ENCODE measurements at regions not wholly inside any gene's neighbourhood (a gene's known extent, or its start where the extent isn't known, plus 50 kb on each side); places are given as distances from the start of the nearest gene placed in this dataset.

DNA sequence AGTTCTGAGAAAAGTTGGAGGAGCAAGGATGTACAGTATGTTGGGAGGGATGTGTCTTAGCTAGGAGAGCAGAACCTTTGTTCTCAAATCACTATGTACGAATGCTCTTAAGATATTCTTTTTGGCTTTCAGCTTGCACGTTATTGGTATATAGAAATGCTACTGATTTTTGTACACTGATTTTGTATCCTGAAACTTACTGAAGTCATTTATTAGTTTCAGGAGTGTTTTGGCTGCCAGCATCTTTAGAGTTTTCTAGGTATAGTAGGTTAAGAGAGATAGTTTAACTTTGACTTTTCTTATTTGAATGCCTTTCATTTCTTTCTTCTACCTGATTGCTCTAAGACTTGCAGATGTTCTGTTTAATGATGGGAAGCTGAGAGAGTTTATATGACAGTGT is 442.8 kb upstream of the FBXO33 start:
- no peak for DNase-seq (ENCODE audit: low read depth in 2 of 2)

DNA sequence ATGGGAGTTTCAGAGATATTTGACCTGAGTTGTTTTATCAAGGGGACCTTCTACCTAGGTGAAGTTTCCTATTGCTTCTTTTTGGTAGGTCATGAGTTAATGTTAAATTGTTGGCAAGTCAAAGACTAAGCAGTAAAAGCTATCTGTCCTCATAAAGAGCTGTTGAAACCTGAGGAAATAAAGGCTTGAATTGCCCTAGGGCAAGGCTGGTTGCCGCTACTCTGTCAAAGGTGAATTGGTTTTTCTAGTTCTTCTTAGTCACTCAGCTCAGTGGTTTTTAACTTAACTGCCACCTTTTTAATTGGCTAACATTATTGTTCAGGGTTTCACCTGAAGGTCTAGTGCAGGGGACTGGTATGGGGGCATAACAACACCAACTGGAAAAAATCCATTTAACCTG is 441.6 kb upstream of the FBXO33 start:
- DNase-seq (ENCODE audit: low read depth in 2 of 2), result no peak

DNA sequence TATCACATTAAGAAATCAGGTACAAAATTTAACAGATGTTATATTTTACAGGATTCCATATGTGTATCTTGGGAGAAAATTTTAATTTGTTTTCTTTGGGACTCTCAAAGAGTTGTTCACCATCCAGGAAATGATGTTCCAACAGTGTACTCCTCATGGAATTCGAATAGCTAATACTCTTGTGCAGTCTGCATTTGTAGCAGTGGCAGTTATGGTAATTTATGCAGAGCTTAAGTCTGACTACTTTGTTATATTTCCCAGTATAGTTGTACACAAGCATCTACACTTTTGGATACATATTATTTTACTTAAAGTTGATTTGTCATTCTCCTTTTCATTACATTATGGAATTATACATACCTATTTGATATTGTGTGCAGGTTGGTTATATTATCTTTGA is 436.7 kb upstream of the FBXO33 start:
- DNase-seq (ENCODE audit: low read depth in 2 of 2), result no peak

- DNase-seq (ENCODE audit: low read depth in 2 of 2), result no peak
Observed at GRCh38 chr14:39868251-39868650, 436.0 kb upstream of the FBXO33 start.

GRCh38 chr14:39863441-39863840 is 431.2 kb upstream of the FBXO33 start:
- no peak for DNase-seq (ENCODE audit: low read depth in 2 of 2)

- no peak for DNase-seq (ENCODE audit: low read depth in 2 of 2)
Observed at GRCh38 chr14:39861696-39862095, 429.5 kb upstream of the FBXO33 start.

DNA sequence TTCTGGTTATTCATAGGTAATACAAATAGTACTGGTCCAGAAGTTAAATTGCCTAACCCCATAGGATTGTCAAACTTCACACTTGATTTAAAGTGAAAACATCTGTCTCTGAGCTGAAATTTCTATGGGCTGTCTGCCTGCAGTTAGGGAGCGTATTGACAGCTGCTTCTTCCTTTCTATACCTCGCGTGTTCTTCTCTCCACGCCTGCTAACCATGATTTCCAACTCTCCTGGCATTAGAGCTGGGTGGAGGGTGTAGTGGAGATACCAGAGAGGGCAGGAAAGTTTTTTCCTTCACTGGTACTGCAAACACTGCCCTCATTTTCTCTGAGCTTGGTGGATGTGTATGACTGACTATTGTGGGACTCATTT is 429.0 kb upstream of the FBXO33 start:
- no peak for DNase-seq (ENCODE audit: low read depth in 2 of 2)

DNA sequence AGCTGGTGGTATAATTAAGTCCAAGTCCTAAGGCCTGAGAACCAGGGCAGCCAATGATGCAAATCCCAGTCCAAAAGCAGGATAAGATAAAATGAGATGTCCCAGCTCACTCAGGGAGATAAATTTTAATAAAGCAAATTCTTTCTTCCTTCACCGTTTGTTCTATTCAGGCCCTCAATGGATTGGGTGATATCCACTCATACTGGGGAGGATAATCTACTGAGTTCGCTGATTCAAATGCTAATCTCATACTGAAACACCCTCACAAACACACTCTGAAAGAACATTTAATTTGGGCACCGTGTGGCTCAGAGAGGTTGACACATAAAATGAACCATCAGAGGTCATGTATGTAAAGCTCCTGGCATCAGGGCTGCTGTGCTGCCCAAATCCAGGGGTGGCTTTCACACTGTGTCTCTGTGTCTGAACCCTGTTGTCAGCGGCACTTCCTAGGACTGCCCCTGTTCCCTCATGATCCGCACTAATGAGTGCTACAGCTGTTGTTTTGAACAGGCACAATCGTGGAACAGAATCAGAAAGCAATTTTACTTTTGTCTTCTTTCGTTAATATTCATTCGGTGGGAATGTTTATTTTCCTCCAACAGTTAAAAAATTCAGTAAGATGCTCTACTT is 428.5 kb upstream of the FBXO33 start:
- DNase-seq (ENCODE audit: low read depth in 2 of 2), result no peak

DNA sequence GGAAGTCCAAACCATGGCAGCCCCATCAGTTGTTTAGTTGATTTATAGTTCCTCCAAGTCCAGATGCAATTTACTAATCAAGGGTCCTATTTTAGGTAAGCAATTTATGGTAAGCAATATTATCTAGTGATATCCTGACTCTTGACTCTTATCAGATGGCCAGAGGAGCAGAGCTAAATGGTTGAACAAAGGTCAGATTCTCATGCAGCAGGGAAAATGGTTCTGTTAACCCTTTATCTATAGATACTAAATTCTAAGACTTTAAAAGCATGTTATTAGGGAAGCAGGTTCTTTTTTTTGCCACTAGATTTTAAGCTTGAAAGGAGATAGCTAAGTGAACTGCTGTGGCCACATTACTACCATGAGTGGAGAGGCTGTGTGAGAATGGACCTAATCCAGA is 427.1 kb upstream of the FBXO33 start:
- no peak for DNase-seq (ENCODE audit: low read depth in 2 of 2)

DNA sequence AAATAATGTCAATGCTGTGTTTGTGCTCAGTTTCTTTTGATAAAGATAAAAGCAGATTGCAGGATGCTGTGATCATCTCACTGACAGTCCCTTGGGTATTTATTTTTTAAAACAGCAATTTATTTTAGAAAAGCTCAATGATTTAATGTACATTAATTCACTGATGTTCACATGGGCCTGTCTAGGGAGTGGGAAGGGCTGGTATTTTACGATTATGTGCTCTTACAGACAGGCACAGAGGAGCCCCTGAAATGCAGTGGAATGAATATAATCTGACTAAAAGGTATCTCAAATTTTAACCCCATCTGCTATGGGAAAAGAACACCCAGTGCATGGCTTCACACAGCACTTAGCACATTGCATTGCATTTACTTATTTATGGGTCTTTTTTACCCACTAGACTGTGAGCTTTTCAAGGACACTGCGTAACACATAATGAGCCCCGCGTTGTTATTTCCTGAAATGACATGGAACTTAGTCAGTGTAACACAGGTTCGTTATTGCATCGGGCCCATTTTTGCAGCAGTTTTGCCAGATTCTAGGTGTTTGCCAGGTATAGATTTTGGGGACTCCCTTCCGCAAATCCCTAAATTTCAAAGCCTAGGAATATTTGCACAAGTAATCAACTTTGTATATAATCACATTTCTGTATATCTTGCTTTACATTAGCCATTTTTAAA is 425.3 kb upstream of the FBXO33 start:
- no peak for DNase-seq (ENCODE audit: low read depth in 2 of 2)

GRCh38 chr14:39853441-39853840 is 421.2 kb upstream of the FBXO33 start:
- DNase-seq (ENCODE audit: low read depth in 2 of 2), result no peak

- DNase-seq (ENCODE audit: low read depth in 2 of 2), result no peak
Observed at GRCh38 chr14:39851202-39851601, 419.0 kb upstream of the FBXO33 start.

- DNase-seq (ENCODE audit: low read depth in 2 of 2), result no peak
Observed at GRCh38 chr14:39847852-39848251, 415.6 kb upstream of the FBXO33 start.

- no peak for DNase-seq (ENCODE audit: low read depth in 2 of 2)
Observed at GRCh38 chr14:39847194-39847593, 415.0 kb upstream of the FBXO33 start.

GRCh38 chr14:39843881-39844280 is 411.6 kb upstream of the FBXO33 start:
- no peak for DNase-seq (ENCODE audit: low read depth in 2 of 2)

GRCh38 chr14:39841088-39841487 is 408.9 kb upstream of the FBXO33 start:
- DNase-seq (ENCODE audit: low read depth in 2 of 2), result no peak

DNA sequence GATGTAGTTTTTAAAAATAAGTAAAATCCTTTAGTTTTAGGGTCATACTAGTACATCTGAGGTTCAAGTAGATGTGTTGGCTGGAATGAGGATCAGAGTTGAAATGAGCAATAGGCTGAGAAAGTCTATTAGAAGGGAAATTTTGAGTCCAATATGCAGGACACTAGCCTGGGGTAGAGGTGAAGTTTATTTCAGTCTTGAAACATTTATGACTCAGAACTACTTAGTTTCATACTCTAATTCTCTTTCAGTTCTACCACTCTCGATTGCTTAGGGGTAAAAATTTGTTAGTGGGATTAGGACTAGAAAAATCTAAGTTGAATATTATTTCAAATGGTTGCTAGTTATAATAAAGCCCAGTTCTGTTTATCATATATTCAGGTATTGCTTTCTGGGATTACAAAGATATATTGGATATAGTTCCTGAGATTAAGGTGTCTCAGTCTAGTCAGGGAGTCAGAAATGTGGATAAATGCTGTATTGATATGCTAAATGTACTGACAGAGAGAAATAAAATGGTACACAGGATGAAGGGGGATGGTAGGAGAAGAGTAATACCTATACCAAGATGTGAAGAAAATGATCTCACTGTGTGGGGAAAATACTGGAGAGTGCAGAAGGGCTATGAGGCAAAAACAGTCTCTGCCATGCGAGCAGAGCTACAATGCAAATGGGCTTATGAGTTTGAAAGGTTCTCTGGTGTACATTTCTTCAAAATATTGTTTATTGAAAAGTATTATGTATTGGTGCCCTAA is 395.8 kb upstream of the FBXO33 start:
- no peak for DNase-seq (ENCODE audit: low read depth in 2 of 2)

GRCh38 chr14:39812532-39813320 is 380.5 kb upstream of the FBXO33 start:
- no peak for DNase-seq (ENCODE audit: low read depth in 2 of 2)

DNA sequence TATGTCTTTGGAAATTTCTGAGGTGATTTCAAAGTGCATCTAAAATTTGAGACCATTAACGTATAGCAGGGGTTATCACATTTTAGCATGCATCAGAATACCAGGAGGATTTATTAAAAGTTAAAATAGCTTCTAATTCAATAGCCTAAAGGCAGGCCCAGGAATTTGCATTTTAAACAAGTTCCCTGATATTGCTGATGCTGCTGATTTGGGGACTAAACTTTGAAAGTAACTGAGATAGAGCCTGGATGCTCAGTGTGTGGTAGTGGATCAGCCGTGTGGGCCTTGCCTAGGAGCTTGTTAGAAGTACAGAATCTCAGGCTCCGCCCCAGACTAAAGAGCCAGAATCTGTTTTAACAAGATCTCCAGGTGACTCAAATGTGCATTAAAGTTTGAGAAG is 375.0 kb upstream of the FBXO33 start:
- no peak for DNase-seq (ENCODE audit: low read depth in 2 of 2)

- DNase-seq (ENCODE audit: low read depth in 2 of 2), result no peak
Observed at GRCh38 chr14:39784461-39784860, 352.2 kb upstream of the FBXO33 start.

- no peak for DNase-seq (ENCODE audit: low read depth in 2 of 2)
Observed at GRCh38 chr14:39781466-39781865, 349.2 kb upstream of the FBXO33 start.

- no peak for DNase-seq (ENCODE audit: low read depth in 2 of 2)
Observed at GRCh38 chr14:39773387-39774126, 341.3 kb upstream of the FBXO33 start.
